ENCODE measurements at regions not wholly inside any gene's neighbourhood (a gene's known extent, or its start where the extent isn't known, plus 50 kb on each side); places are given as distances from the start of the nearest gene placed in this dataset.
A peak's percentile ranks its signal among the peaks of the same experiment; 100 is the strongest.

GRCh38 chr2:188870289-188870688 is 103.9 kb upstream of the COL3A1 start:
- ChIA-PET CTCF (no interaction called here), POLR2A (no interaction called here)
- no peaks in the 10 kb centered on the region for H3K79me2 ChIP-seq (ENCODE audit: insufficient read depth)
- no peak overlapping the region for H3K4me3 ChIP-seq (ENCODE audit: low read depth in 2 of 2, low read length in 1 of 2)
- TF ChIP-seq SMC3 (IDR thresholded peaks at IDR 0.05; ENCODE audit: low read depth, low read length) (no peak), TCF12 (IDR thresholded peaks at IDR 0.05) (peak; percentile 69), FOXJ3 (CRISPR knock-in tag; IDR thresholded peaks at IDR 0.05) (no peak), RFX5 (IDR thresholded peaks at IDR 0.05; ENCODE audit: low read length) (no peak), PBX3 (IDR thresholded peaks at IDR 0.05) (peak; percentile 32; the same call in 1 of the 2 replicates), FOSL2 (IDR thresholded peaks at IDR 0.05; ENCODE audit: borderline replicate concordance, low read depth) (peak; percentile 30; the same call in 1 of the 2 replicates), ZBTB33 (IDR thresholded peaks at IDR 0.05; ENCODE audit: borderline replicate concordance, low read depth) (no peak), TAF1 (IDR thresholded peaks at IDR 0.05; ENCODE audit: borderline replicate concordance, low read depth, low read length) (no peak), SIN3A (IDR thresholded peaks at IDR 0.05; ENCODE audit: borderline replicate concordance, low read depth, low read length) (no peak)
- no peak for DNase-seq
- no peak overlapping the region for H3K4me2 ChIP-seq
- H3F3A ChIP-seq (replicated peaks; ENCODE audit: insufficient read depth): no peaks in the 10 kb centered on the region
- no peaks in the 10 kb centered on the region for H3K36me3 ChIP-seq (replicated peaks in 1 of 2; ENCODE audit: control insufficient read depth in 1 of 2, insufficient read depth in 2 of 2, low read length in 1 of 2)
- no peaks in the 10 kb centered on the region for H3K9me2 ChIP-seq
- no peaks in the 10 kb centered on the region for H3K27me3 ChIP-seq (ENCODE audit: insufficient read depth)
- no peaks in the 10 kb centered on the region for H4K20me1 ChIP-seq (ENCODE audit: insufficient read depth)
- H3K9me3 ChIP-seq: peaks cover 14% of the 10 kb centered on the region; the same call in 1 of the 2 replicates
- H3K4me1 ChIP-seq (ENCODE audit: control insufficient read depth in 1 of 2, insufficient read depth in 2 of 2, low read depth in 1 of 2, low read length in 1 of 2): peaks cover 4% of the 10 kb centered on the region in 2 experiments; a peak in 2 of 4 replicates
- peak overlapping the region in 1 of 2 experiments; percentile 3; a peak in 1 of 4 replicates for H3K27ac ChIP-seq (ENCODE audit: low read depth in 2 of 2, low read length in 1 of 2)
- H2AFZ ChIP-seq (ENCODE audit: low read depth): 0 out of 2 replicates have a peak overlapping the region, but pooled peaks have one; percentile 32
- H3K9ac ChIP-seq: no peak overlapping the region
- 20% methylated on average over 1 of the region's 1 CpG for WGBS (ENCODE audit: low lambda C conversion rate)

GRCh38 chr2:188875104-188875503 is 99.1 kb upstream of the COL3A1 start:
- Histone ChIP-seq H3K9ac (no peak overlapping the region), H3K4me1 (ENCODE audit: control insufficient read depth in 1 of 2, insufficient read depth in 2 of 2, low read depth in 1 of 2, low read length in 1 of 2) (peaks cover 0 to 4% of the 10 kb centered on the region in 2 experiments; a peak in 2 of 4 replicates), H2AFZ (ENCODE audit: low read depth) (no peak overlapping the region), H3K27ac (ENCODE audit: low read depth in 2 of 2, low read length in 1 of 2) (no peak overlapping the region), H4K20me1 (ENCODE audit: insufficient read depth) (no peaks in the 10 kb centered on the region), H3K4me3 (ENCODE audit: low read depth in 2 of 2, low read length in 1 of 2) (no peak overlapping the region), H3K9me2 (no peaks in the 10 kb centered on the region), H3K79me2 (ENCODE audit: insufficient read depth) (no peaks in the 10 kb centered on the region), H3F3A (replicated peaks; ENCODE audit: insufficient read depth) (no peaks in the 10 kb centered on the region), H3K36me3 (replicated peaks in 1 of 2; ENCODE audit: control insufficient read depth in 1 of 2, insufficient read depth in 2 of 2, low read length in 1 of 2) (no peaks in the 10 kb centered on the region), H3K27me3 (ENCODE audit: insufficient read depth) (no peaks in the 10 kb centered on the region), H3K9me3 (no peaks in the 10 kb centered on the region), H3K4me2 (no peak overlapping the region)
- ChIA-PET POLR2A (no interaction called here), CTCF (no interaction called here)
- 91% methylated on average over 6 of the region's 6 CpGs for WGBS (ENCODE audit: low lambda C conversion rate)
- DNase-seq: no peak
- TF ChIP-seq CHD2 (IDR thresholded peaks at IDR 0.05; ENCODE audit: low read length, partially characterized antibody) (no peak), GABPA (IDR thresholded peaks at IDR 0.05; ENCODE audit: low read depth) (no peak), FOSL2 (IDR thresholded peaks at IDR 0.05; ENCODE audit: borderline replicate concordance, low read depth) (no peak), SIN3A (IDR thresholded peaks at IDR 0.05; ENCODE audit: borderline replicate concordance, low read depth, low read length) (no peak)
- TF ChIP-seq, protein P1, sequence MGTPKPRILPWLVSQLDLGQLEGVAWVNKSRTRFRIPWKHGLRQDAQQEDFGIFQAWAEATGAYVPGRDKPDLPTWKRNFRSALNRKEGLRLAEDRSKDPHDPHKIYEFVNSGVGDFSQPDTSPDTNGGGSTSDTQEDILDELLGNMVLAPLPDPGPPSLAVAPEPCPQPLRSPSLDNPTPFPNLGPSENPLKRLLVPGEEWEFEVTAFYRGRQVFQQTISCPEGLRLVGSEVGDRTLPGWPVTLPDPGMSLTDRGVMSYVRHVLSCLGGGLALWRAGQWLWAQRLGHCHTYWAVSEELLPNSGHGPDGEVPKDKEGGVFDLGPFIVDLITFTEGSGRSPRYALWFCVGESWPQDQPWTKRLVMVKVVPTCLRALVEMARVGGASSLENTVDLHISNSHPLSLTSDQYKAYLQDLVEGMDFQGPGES (IDR thresholded peaks at IDR 0.05; ENCODE audit: low read depth, low read length): no peak
- TF ChIP-seq, protein P2, sequence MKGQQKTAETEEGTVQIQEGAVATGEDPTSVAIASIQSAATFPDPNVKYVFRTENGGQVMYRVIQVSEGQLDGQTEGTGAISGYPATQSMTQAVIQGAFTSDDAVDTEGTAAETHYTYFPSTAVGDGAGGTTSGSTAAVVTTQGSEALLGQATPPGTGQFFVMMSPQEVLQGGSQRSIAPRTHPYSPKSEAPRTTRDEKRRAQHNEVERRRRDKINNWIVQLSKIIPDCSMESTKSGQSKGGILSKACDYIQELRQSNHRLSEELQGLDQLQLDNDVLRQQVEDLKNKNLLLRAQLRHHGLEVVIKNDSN (IDR thresholded peaks at IDR 0.05; ENCODE audit: borderline replicate concordance, low read depth): no peak

Data from SK-N-SH (cell line).